ENCODE measurements at regions not wholly inside any gene's neighbourhood (a gene's known extent, or its start where the extent isn't known, plus 50 kb on each side); places are given as distances from the start of the nearest gene placed in this dataset.

DNA sequence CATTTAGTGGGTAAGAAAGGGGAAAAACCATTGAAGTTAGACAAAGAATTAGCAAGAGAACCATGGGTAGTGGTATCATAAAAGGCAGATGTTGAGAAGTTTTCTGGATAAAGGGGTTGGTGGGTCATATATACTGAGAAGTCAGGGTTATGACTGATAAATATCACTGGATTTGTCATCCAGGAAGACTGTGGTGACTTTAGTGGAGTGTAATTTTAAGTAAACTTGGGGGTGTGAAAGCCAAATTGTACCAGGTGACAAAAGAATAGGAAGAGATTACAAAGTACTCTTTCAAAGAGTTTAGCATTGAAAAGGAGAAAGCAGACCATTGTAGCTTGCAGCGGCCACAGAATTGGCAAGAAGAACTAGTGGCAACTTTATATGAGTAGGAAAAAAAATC, 315.2 kb upstream of the DMAC1 start:
- TF ChIP-seq, protein P1, sequence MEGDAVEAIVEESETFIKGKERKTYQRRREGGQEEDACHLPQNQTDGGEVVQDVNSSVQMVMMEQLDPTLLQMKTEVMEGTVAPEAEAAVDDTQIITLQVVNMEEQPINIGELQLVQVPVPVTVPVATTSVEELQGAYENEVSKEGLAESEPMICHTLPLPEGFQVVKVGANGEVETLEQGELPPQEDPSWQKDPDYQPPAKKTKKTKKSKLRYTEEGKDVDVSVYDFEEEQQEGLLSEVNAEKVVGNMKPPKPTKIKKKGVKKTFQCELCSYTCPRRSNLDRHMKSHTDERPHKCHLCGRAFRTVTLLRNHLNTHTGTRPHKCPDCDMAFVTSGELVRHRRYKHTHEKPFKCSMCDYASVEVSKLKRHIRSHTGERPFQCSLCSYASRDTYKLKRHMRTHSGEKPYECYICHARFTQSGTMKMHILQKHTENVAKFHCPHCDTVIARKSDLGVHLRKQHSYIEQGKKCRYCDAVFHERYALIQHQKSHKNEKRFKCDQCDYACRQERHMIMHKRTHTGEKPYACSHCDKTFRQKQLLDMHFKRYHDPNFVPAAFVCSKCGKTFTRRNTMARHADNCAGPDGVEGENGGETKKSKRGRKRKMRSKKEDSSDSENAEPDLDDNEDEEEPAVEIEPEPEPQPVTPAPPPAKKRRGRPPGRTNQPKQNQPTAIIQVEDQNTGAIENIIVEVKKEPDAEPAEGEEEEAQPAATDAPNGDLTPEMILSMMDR (IDR thresholded peaks at IDR 0.05; ENCODE audit: low read length, missing control alignments): no peak
- H3K4me3 ChIP-seq (replicated peaks; ENCODE audit: low read depth, low read length): no peak overlapping the region
- no peak for DNase-seq (ENCODE audit: low read depth)

GRCh38 chr9:8106362-8106761, 306.8 kb upstream of the DMAC1 start:
- H3K4me3 ChIP-seq (replicated peaks; ENCODE audit: low read depth, low read length): no peak overlapping the region
- TF ChIP-seq, protein P1 (IDR thresholded peaks at IDR 0.05; ENCODE audit: low read length, missing control alignments): no peak
- DNase-seq (ENCODE audit: low read depth): no peak

DNA sequence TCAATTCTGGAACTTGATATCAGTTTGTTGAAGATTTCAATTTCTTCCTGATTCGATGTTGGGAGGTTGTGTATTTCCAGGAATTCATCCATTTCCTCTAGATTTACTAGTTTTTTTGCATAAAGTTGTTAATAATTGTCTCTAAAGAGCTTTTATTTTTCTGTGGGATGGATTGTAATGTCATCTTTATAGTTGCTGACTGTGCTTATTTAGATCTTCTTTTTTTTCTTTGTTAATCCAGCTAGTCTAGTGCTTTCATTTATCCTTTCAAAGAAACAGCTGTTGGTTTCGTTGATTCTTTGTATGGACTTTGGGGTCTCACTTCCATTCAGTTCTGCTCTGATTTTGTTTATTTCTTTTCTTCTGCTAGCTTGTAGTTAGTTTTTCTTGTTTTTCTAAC, 302.0 kb upstream of the DMAC1 start:
- no peak for DNase-seq (ENCODE audit: low read depth)
- no peak overlapping the region for H3K4me3 ChIP-seq (replicated peaks; ENCODE audit: low read depth, low read length)
- TF ChIP-seq, protein P1 (IDR thresholded peaks at IDR 0.05; ENCODE audit: low read length, missing control alignments): no peak

DNA sequence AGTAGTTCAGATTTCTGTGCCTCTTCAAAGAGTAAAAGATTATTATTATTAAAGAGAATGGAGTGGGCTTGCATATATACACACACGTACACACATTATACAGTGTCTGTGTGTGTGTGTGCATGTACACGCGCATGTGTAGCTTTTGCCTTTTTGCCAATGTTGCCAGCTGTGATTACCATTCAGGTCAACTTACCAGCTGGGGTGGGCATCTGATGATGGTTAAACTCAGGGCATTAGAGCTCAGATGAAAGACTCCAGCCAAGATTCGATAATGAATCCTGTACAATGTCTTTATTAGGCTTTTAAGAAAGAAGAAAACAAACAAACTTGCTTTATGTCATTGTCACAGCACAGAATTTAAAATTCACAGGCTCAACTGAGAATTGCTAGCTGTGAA, 296.5 kb upstream of the DMAC1 start:
- DNase-seq (ENCODE audit: low read depth): no peak
- TF ChIP-seq, protein P1 (IDR thresholded peaks at IDR 0.05; ENCODE audit: low read length, missing control alignments): no peak
- no peak overlapping the region for H3K4me3 ChIP-seq (replicated peaks; ENCODE audit: low read depth, low read length)

DNA sequence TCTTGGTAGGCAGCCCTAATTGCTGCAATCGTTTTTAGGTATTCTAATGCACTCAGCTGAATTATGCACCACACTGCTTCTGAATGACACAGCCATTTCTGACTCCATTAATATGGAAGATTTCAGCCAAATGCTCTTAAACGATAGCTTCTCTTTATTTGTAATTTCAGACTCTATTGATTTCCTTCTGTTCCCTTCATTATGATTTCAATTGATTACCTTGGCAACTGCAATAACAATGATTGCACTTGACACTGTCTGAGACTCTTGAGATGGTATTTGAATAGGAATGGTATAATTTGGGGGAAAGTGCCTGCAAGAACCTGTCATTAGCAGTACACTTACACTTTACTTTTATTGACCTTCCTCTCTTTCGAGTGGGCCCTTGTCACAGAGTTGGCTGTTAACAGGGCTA, 296.1 kb upstream of the DMAC1 start:
- DNase-seq (ENCODE audit: low read depth): no peak
- TF ChIP-seq, protein P1 (IDR thresholded peaks at IDR 0.05; ENCODE audit: low read length, missing control alignments): no peak
- no peak overlapping the region for H3K4me3 ChIP-seq (replicated peaks; ENCODE audit: low read depth, low read length)

DNA sequence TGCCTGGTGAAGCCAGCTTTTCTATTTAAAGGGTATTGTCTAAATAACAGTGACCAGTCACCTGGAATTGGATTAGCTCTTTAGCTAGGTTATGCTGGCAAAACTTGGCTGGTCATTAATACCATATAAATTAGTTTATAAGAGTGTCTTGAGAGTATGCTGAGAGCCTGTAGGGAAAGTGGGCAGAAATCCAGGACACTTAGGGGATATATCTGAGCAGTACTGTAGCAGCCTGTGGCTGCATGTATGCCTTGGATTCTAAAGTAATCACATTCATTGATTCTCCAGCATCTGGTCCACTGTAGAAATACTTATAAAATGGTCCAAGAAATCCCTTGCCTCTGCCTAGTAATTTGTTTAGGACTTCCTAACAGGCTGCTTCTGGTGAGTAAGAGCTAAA, 288.9 kb upstream of the DMAC1 start:
- H3K4me3 ChIP-seq (replicated peaks; ENCODE audit: low read depth, low read length): no peak overlapping the region
- no peak for DNase-seq (ENCODE audit: low read depth)
- TF ChIP-seq, protein P1 (IDR thresholded peaks at IDR 0.05; ENCODE audit: low read length, missing control alignments): no peak

- DNase-seq (ENCODE audit: low read depth): no peak
- no peak overlapping the region for H3K4me3 ChIP-seq (replicated peaks; ENCODE audit: low read depth, low read length)
- TF ChIP-seq, protein P1 (IDR thresholded peaks at IDR 0.05; ENCODE audit: low read length, missing control alignments): no peak
These were observed 286.4 kb upstream of the DMAC1 start for GRCh38 chr9:8085986-8086385.
